HPDE6-E6E7 (cell line): ENCODE measurements at regions not wholly inside any gene's neighbourhood (a gene's known extent, or its start where the extent isn't known, plus 50 kb on each side); places are given as distances from the start of the nearest gene placed in this dataset.

Experiments used
- DNase-seq: peaks from one replicate; pipeline ENCODE4 v3.0.0; 2011; ENCODE audit warnings: missing footprints; ENCODE audit errors: extremely low spot score

DNA sequence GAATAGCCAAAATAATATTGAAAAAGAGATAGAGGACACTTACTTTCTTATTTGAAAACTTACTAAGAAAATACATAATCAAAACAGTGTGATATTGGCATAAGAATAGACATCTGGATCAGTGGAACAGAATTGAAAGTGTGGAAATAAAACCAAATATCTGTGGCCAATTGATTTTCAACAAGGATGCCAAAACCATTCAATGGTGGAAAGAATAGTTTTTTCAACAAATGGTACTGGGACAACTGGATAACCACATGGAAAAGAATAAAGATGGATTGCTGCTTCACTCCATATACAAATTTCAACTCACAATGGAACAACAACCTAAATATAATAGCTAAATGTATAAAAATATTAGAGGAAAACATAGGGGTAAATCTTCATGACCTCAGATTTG is 152.5 kb upstream of the GPR149 start:
- no peak for DNase-seq

DNA sequence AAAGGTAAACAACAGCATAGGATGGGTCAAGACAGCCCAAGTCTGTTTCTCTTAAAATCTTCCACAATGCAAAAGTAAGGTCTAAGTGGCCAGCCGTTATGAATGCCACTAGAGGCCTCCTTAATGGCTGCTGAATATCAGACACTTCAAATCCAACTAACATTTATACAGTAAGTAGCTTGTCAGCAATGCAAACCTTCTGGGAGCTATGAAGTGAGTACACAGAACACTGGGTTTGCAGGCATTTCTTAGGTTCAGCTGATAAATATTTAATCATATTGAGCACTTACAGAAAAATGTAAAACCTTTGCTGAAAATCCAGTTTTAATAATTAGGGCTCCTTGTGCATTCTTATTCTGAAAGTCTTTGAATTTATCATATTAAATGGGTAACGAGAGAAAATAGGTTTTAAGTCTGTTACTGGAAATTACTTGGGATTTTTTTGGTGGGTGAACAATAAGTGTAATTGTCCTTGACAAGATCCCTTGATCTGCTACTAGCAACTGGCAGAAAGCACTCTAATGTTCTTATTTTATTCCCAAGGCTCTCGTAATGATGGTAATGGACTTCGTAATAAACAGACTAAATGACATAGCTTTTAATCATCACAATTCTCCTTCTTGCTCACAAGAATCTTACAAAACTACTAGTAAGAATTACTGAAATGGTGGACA is 141.7 kb upstream of the GPR149 start:
- DNase-seq = no peak

DNA sequence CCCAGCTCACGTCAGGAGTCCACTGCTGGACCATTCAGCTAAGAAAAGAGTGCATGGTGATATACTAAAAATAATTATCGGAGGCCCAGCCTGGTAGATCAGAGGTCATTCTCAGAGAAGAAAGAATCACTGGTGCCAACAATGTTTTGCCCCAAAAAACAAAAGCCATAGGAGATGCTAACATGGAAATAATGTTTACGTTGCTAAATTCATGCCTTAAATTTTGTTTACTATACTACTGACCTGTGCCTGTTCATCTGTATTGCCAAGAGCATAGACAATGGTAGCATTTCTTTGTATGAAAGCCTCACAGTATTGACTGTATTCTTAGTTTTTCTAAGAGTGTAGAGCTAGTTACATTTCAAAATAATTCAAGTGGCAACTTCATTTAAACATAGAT is 138.1 kb upstream of the GPR149 start:
- no peak for DNase-seq

DNA sequence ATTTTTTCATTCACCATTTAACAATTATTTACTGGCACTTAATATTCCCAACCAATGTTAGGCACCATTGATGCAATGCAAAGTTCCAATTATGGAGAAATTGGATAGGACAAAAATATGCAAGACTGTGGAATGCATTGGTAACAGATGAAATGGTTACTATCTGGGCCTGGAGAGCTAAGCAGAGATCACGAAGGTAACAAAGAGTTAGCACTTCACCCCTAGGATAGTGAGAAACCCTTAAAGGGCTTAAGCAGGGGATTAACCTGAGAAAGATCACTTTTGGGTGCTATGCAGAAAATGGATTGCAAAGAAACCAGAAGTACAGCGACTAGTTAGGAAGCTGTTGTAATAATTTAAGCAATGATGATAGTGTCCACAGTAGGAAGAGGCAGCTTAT is 129.6 kb upstream of the GPR149 start:
- no peak for DNase-seq

DNA sequence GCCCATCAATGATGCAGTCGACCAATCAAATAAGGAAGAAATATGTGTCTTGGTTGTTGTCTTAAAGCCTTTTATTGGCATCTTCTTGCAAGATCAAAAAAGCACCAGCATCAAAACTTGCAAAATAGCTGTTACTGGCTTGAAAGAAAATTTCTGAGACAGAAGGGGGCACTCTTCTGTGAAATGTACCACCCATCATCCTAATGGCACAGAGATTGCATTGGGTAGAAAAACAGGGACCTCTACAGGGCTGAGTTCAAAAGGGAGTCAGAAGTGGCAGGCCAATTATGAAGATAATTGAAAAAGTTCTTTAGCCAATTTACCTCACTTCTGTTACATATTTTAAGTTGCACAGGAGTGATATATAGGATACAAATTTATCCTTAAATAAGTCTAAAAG is 122.3 kb upstream of the GPR149 start:
- DNase-seq = no peak

DNA sequence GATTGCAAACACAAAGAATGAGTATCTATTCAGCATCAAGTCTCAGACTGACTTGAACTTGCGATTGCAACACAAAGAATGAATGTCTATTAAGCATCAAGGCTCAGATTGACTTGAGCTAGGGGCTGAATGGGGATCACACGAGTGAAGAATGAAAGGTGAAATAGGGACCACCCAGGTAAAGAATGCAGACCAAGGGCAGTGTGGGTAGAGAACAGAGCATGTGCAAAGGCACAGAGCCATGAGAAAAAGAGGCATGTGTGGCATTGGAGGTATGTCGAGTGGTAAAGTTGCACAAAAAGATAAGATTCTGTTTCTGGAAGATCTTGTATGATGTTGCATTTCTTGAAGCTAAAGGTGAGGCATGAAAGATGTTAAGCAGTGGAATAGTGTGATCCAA is 119.4 kb upstream of the GPR149 start:
- DNase-seq = no peak

DNA sequence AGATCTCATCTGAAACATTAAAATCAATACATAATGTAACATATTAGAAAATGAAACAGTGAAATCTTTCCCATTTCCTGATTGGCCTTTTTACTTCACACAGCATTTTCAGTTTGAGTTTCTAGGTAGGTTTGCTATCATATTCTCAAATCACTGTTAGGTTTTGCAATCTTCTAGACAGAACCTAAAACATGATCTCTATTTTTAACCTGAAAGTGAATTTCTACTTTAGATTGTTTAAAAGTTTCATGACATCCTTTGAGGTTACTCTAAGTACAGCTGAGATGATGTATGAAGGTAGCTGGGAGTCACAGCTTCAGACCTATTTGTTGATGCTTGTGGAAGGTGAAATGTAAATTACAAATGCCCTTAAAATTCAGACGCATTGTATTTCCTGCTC is 118.4 kb upstream of the GPR149 start:
- no peak for DNase-seq

DNA sequence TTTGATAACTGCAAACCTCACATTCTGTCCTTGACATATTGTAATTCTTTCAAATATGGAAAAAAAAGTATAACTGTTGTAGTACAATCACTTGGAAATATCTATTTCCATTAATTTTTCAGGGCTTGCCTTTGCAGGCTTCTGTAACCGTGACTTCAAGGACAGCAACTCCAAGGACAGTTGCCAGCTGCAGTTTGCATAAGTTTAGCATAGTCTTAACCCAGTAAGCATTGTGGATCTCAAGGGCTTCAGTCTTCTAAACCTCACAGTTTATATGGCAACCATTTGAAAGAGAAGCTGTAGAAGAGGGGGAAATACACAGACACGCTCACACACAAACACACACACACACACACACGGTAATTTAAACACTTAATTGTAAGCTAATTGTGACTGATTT is 112.8 kb upstream of the GPR149 start:
- no peak for DNase-seq

DNA sequence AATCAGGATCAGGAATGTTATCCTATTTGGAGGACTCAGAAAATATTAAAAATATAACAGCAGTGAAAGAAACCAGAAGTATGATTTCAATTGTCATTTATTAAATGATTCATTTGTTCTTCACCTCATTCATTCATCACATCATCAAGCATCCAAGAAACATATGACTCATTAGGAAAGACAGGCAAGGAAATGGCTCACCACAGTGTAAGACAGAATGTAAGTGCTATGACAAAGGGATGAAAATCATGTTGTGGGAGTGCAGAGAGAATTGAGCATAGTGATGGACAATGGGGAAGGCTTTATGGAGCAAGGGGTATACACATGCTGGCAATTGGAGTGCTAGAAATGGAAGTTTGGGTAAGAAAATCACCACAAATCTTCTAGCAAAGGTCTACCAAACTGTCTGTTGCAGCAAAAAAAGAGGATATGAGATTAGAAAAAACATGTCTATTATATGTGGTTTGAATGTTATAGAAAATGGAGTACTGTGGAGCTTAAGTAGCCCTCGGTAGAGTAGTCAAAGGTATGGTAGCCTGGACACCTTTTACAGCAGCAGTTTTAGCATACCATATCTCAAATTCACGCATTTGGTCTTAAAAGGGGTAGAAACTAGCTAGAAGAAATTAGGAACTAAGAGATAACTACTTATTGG is 111.1 kb upstream of the GPR149 start:
- DNase-seq = peak; percentile 4

DNA sequence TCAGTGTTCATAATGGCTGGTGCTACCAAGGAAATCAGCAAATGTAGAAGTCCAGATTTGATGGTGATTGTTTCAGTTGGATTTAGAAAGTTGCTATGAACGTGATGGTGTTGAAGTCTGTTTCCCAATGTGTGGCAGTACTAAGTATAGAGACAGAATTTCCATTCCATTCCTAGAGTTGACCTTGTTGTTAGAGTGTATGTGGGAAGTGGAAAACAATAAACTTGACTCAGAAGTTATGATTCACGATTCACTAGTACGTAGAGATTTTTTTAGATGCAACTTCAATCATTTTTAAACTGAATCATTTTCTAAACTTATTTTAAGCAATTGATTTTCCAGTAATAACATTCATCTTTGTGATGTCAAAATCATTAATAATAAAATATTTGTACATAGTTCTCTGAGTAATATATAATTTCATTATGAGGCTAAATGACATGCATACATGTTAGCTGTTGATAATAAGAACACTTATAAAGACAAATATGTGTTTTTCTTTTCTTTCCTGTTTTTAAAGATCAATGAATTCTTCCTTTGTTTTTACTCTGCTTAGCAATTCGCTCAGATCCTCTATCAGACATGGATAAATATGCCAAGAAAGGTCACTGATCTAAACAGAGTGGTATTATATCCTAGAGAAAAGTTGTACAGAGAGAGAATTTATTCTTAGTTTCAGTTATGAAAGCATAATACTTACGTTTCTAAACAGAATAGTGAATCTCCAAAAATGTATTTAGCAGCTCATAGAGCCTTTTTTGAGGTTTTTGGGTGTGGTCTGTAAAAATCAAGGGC is 108.8 kb upstream of the GPR149 start:
- peak; percentile 11 for DNase-seq

DNA sequence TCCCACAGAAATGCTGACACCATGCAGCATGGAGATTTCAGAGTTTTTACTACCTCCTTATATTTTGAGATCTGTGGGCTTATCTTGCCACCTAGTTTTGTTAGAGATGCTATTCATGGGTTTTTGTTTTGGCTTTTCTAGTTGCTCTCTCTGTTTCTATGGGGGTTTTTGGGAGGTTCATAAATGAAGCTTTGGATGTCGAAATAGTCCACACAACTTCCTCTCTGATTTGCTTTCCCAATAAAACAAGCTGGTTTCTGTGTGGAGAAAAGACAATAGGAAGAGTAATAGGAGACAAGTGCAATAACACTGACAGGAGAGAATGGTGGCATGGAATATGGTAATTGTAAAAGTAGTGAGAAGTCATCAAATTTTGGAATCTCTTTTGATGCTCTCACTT is 106.8 kb upstream of the GPR149 start:
- no peak for DNase-seq

DNA sequence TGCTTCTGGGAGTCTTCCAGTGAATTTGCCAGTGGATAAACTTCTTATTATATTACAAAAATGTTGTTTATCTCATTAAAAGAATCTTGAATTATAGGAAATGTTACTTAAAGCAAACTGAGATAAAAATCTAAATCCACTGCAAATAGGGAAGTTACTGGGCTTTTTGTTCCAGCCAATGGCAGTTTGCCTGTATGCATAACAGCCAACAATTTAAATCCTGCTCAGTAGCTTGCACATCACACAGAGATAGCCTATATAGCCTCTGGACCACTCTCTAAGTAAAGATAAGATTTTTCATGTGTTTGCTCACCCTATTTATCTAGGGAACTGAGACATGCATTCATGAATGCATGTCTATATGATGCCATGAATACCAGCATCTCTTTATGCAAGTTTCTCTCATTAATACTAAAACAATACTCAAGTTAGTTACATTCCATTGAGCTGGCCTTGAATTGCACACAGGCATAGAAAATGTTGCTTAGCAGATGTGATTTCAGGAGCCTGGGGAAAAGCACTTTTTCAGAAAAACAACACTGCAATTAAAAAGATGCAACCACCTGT is 92.1 kb upstream of the GPR149 start:
- DNase-seq = no peak

DNA sequence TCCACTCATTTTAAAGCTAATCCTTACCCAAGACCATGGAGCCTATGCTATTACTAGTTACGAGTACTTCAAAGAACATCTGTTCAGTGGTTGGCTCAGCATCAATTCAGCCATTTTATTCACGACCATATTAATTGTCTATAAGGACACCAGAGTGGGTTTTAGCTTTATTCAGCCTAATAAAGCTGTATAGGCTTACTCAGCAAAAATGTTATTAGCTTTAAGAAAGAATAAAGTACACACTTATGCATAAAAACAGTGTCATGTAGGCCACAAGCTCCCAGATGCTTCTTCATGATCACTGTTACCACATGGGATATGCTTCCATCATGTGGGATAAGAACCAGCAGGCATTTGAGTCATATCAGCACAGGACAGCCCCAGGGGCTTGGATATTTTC is 87.4 kb upstream of the GPR149 start:
- DNase-seq = no peak

DNA sequence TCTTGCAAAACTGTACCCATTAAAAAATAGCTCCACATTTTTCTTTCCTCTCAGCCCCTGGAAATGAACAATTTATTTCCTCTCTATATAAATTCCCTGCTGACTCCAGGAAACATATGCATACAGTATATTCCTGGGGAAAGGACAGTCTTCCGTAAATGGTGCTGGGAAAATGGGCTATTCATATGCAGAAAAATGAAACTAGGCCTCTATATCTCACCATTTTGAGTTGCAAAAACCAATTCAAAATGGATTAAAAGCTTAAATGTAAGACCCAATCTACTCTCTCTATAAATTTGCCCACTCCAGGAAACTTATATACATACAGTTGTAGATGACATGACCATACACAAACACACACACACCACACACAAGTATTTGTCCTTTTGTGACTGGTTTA is 85.9 kb upstream of the GPR149 start:
- no peak for DNase-seq

DNA sequence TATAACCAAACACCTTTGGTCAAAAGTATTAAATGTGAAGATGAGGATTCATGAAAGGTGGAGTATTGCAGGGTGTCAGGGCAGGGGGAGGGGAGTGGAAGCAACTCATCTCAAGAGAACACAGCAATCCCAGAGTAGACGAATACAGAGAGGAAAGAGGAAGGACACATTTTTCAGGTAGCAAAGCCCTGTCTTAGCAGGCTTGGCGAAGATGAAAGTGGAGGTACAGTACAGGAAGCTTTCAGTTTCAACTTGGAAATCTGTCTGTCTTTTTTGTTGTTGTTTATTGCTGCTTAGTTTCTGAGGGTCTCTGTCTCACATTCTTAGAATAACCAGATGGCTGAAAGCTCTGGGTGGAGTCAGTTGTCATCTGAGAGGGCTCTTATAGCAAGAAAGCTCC is 80.8 kb upstream of the GPR149 start:
- DNase-seq = no peak

DNA sequence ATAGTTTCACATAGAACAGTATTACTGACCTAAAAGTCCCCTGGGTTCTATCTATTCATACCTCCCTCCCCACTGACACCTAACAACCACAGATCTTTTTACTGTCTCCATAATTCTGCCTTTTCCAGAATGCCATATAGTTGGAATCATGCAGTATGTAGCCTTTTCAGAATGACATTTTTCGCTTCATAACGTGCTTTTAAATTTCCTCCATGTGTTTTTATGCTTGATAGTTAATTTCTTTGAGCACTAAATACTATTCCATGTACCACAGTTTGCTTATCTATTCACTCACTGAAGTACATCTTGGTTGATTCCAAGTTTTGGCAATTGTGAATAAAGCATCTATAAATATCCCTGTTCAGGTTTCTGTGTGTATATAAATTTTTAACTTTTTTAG is 77.7 kb upstream of the GPR149 start:
- no peak for DNase-seq

DNA sequence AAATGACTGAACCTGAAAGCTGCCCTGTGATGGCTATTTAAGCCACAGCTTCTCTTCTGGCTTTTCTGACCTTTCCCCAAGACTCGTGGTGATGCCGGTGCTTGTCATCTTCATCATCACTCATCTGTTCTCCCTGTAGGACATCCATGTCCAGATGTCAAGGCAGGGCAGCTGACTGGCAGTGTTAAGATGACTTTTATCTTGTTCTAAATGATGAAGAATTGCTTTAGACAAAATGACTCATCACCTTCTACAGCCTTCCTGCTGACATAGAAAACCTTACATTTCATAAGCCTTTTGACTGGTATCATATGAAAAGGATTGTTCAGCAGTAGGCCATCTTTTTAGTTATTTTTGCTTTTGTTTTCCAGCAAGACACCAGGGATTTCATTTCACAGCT is 67.0 kb upstream of the GPR149 start:
- DNase-seq = no peak

DNA sequence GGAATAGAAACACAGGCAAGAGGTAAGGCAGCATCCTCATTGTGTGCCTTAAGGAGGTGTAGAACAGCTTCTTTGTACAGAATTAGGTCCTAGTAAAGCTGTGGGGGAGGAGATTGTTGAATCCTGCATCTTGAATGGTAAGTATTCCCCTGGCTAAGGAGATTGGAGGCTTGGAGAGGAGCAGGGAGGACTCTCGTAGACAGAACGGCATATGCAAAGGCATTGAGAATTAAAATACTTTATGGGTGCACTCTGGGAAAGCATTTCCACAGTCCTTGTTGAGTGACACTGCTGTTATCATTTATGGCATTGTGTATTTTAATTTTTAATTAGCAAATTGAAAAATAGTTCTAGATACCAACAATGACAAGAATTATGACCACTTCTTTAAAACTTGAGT is 66.5 kb upstream of the GPR149 start:
- no peak for DNase-seq

DNA sequence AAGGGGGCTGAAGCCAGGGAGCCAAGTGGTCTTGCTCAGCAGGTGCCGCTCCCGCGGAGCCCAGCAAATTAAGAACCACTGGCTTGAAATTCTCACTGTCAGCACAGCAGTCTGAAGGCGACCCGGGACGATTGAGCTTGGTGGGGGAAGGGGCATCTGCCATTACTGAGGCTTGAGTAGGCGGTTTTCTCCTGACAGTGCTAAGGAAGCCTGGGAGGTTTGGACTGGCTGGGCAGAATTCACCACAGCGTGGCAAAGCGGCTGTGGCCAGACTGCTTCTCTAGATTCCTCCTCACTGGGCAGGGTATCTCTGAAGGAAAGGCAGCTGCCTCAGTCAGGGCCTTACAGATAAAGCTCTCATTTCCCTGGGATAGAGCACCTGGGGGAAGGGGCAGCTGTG is 57.0 kb upstream of the GPR149 start:
- DNase-seq = no peak

DNA sequence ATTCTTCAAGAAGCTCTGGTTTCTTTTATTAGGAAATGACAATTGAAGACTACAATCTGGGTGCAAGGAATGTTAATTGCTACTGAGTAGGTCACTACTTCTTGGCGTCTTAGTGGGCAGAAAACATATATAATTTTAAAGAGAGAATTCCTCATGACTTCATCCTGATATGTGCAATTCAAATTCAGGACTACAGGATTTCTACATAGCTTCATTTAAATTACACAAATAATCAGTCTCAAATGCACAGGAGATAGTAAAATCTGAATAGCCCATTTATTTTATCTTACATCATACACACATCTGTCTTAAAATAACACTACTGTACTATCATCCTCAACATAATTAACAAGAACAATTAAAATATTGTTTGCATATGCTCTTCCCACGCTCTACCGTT is 52.5 kb upstream of the GPR149 start:
- no peak for DNase-seq

DNA sequence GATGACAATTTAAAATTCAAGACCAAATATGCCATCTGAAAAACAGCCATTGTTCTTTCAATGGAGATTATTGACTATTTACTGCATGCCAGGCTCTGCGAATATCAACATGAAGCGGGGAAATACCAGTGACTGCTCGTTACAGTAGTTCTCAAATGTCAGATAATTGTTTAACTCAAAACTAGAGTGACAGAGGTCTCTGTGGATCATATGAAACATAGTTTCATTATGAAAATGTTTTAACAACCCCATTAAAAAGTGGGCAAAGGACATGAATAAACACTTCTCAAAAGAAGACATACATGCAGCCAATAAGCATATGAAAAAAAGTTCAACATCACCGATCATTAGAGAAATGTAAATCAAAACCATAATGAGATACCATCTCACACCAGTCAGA is 50.0 kb upstream of the GPR149 start:
- no peak for DNase-seq
